Activated CD4-positive, CD25-positive, alpha-beta regulatory T cell (primary cell): ENCODE measurements at regions not wholly inside any gene's neighbourhood (a gene's known extent, or its start where the extent isn't known, plus 50 kb on each side); places are given as distances from the start of the nearest gene placed in this dataset.

Experiments used
- DNase-seq, 4 experiments: peaks; one replicate each; lab custom pipeline; 2025; lab: John Stamatoyannopoulos, UW

DNA sequence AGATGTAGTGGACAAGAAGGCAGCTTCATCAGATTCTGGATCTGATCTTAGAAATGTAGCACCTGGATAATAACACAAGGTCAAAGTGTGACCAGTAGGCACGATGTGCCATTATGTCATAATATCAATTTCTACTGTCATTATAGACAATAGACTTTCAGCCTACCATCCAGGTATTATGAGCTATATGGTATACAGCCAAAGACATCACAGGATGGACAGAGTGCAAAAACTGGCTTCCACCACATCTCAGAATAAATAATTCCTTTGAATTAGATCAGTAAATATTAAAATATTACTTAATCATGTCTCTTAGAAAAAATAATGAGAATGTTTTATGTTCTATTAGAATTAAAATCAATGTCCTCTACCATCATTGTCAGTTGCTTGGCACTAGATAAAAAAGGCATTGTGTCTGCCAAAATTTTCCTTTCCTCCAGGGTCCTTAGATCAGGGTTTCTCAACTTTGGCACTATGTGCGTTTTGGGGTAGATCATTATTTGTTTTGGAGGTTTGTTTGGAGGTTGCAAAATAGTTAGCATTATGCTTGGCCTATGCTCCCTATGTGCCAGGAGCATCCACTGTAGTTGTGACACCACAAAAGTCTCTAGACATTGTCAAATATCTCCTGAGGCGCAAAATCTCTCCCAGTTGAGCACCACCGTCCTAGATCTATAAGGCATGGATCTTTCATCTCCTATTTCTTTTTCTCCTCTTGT lies 86.7 kb upstream of the NRIP1 start:
- no peak for DNase-seq

DNA sequence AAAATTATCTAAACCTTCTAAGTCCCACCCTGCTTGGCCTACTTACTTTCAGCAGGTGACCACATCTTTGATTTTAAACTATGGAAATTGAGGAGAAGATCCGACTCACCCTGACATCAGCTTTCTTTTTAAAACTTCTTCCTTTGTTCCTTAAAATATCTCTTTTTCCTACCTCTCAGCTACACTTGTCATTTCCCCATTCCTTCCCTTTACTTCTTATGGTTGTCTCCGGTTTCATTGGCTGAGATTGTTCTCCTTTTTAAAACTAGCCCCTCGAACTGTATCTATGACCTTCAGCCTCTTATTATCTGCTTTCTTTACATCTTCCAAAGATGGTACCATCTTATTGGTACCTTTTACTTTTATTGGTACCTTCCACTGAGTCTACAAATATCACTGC lies 87.8 kb upstream of the NRIP1 start:
- no peak for DNase-seq

DNA sequence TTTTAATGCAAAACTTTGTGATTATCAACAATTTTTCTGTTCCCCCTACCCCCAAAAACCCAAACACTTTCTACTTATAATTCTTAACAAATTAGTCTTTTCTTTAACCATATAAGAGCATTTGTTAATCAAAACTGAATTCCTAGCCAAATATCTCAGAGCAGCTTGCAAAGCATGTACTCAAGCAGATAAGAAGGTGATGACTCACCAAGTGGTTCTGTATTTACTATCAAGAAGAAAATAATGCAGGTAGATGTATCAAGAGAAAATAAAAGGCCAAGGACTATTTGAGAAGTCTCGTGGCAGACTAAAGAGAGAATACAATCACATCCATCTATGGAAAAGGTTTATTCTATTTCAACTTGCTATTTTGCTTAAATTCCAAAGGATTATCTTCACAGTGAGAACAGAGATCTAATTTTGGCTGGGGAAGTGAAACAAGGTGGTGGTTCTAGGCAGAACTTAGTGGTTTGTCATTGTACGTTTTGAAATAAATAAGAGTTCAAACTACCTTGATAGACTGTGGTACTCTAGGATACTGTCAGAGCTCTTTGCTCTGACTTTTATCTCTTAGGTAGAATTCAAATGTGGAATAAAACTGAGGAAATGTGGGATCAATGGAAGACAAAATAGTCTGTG lies 94.7 kb upstream of the NRIP1 start:
- no peak for DNase-seq

- DNase-seq, result no peak
These were observed 95.3 kb upstream of the NRIP1 start for GRCh38 chr21:15160136-15160535.

GRCh38 chr21:15162921-15163320 lies 98.1 kb upstream of the NRIP1 start:
- DNase-seq, result no peak

DNA sequence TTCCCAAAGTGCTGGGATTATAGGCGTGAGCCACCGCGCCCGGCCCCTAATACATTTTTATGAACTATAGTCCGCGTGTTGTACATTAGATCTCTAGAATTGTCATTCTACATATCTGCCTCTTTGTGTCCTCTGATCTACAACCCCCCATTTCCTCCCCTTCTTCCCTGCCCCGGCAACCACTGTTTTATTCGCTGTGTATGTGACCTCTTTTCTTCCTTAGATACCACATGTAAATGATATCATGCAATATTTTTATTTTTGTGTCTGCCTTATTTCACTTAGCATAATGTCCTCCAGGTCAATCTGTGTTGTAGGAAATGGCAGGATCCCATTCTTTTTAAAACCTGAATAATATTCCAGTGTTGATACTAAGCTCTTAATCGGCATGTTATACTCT lies 99.5 kb upstream of the NRIP1 start:
- DNase-seq, result no peak

DNA sequence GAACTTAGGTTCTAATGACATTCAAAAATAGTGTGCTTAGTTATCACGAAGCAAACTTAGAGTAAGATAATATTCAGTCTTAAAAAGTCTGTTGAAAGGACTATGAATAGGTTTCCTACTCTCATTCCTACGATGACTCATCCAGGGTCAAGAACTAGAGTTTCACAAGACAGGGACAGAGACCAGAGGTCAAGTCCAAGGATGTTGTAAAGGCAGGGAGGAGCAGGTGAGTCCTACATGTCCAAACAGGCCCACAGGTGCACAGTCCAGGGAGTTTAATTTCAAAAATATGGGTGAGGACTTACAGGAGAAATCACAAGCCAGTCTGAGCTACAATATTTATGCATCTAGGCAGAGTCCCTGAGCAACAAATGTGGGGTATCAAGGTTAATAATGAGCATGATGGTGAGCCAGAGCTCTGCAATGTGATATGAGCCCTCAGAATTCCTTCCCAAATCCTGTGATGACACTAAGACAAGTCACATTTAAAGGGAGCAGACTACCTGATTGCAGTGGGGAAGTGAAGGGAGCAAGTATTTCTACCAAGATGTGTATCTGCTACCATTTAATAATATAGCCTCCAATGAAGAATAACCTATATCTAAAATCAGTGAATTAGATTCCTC lies 100.0 kb upstream of the NRIP1 start:
- DNase-seq, result no peak

- DNase-seq, result no peak
These were observed 105.8 kb upstream of the NRIP1 start for GRCh38 chr21:15170614-15171013.

GRCh38 chr21:15171546-15171945 lies 106.7 kb upstream of the NRIP1 start:
- DNase-seq, result no peak

DNA sequence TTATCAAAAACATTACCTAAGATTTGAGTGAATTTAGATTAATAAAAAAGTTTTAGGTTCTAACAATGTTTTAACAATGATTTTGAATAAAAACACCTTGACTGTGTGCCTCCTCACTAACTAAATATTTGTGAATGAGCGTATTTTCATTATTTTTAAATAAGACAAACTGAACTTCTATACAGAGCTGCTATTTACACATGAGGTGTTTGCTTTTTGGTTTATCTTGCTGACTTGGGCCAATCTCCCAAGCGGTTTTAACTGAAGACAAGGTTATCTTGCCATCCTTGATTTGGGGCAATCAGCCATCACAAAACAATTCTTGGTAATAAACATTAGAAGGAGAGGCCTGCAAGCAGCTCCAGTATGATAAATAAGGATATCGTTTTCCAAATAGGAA lies 108.2 kb upstream of the NRIP1 start:
- DNase-seq, result no peak

- no peak for DNase-seq
These were observed 110.1 kb upstream of the NRIP1 start for GRCh38 chr21:15174923-15175322.

GRCh38 chr21:15182731-15183130 lies 117.9 kb upstream of the NRIP1 start:
- DNase-seq, result no peak

DNA sequence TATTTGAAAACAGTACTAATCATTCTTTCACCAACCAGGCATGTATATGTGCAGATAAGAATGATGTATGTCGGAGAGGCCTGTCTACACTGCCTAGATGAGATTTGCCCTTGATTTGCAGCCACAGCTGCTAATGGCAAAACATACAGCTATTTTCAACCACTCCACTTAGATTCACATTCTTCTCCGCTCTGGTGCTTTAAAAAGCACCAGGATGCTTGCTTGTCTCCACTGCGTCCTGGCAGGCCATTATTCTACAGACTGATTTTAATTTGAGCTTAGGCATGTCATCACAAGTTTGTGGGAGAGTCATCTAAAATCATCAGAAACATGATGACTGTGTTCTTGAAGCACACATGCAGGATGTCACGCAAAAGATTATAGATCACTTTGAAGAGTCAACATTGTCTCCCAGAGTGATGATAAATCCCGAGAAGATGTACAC lies 119.0 kb upstream of the NRIP1 start:
- no peak for DNase-seq

- no peak for DNase-seq
These were observed 125.6 kb upstream of the NRIP1 start for GRCh38 chr21:15190412-15190811.

- no peak for DNase-seq
These were observed 126.0 kb upstream of the NRIP1 start for GRCh38 chr21:15190837-15191236.

GRCh38 chr21:15191342-15191741 lies 126.5 kb upstream of the NRIP1 start:
- DNase-seq, result no peak

DNA sequence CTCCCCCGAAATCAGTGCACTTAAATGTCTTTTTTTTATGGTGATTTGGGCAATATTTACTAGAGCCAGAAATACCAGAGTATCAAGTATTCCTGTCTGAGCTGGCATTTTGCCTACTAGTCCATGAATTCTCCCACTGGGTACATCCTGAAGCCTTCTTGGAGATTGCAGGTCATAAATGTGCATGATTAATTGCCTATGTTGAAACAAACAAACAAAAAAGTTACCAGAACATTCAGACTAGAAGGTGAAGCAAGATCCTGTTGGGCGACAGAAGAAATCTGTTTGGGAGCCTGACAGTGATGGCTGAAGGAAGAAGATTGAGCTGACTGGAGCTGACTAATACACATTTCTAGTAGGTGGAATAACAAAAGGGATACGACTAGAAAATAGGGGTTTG lies 127.4 kb upstream of the NRIP1 start:
- DNase-seq, result no peak

DNA sequence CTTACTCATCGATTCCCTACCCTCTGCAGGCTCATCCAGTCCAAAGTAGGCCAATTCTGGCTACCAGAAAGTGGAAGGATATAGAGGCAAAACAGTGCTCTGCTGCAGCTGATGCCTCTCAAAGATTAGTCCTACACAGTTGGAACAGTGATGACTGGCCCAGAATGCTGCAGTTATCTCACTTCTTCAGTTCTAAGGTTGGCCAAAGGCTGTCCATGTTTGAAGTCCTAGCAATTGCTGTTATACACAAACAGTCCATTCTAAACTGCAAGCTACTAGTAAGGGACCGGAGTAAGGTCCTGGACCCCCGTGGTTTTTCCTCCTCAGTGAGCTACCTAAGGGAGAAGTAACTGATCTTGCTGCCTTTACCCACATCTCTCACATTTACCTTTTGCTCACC lies 129.1 kb upstream of the NRIP1 start:
- DNase-seq, result no peak

- no peak for DNase-seq
These were observed 130.3 kb upstream of the NRIP1 start for GRCh38 chr21:15195104-15195503.

DNA sequence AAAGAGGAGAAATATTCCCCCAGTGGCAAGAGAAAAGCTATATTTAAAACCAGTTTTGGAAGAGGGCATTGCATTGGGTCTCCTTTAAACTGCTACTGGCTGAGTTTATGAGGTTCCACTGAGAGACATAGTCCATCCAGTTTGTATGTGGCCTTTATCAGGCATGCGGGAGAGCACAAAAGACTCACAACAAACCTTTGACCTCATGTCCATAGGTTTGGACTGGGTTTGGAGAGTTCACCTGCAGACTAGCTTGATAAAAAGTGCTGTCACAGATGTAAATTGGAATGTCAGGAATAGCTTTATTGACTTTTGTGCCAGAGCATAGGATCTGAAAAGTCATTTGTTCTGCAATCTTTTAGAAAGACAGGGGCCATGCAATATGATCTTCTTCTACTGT lies 131.0 kb upstream of the NRIP1 start:
- no peak for DNase-seq

DNA sequence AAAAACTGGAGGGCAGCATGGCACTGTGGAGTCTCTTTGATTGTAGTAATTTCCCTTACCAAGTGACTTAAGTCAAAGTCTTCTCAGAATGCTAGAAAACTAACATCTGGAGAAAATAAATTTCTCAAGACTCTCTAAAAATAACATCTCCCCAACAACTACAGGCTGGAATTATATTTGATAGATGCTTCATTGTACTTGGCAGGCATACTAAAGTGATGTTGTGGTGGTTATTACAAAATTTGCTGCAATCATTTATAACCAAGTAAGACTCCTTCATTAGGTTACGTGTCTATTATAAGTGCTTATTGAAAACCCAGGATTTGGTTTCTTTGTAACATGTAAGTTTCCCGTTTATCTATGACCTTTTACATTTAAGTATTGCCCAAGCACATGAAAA lies 132.9 kb upstream of the NRIP1 start:
- DNase-seq, result no peak

DNA sequence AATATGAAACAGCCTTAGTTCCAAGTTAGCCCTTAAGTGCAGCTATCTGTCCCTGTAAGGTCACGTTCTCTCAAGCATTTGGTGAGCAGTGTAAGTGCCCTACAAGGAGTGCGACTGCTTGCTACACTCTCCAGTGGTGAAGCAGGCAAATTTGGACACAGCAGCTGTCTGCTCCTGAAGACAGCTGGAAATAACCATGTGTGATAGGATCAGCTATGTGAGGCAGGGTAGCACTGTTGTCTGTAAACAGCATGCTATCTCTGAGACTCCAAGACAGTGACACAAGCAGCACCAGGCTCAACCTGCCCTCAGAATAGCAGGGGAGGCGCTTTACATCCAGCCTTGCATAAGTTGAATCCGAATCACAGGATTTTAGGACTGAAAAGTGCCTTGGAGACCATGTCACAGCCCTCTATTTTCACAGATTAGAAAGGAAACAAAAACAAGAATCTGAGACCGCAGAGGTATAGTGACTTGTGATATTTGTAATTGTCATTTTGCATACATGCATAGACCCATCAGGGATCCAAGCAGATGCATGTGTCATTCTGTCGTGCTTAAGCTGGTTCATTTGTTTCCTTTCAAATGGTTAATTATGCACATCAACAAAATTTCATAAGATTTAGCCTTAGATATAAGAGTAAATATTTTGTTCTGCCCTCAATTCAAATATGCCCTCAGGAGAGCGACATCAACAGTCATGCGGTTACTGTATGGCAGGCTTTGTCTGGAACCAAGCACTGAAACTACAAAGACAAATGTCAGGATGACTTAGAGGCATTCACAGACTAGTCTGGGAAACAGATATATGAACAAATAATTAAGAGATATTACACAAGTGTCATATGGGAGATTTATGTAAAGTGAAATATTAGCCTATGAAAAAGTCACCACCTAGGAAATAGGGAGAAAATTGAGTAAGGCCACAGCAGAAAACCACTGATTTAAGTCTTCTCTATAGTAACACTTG lies 134.9 kb upstream of the NRIP1 start:
- no peak for DNase-seq
